Heart left ventricle (tissue), 16 donors: ENCODE measurements at regions not wholly inside any gene's neighbourhood (a gene's known extent, or its start where the extent isn't known, plus 50 kb on each side); places are given as distances from the start of the nearest gene placed in this dataset.

Source experiments
- ATAC-seq, 4 donors: fragments of 200-7000 bp; cut with Tn5 transposase; one replicate each; pipeline ENCODE4 v1.9.1; 2020 to 2022; ENCODE audit warnings: moderate library complexity in 4 of 4, mild to moderate bottlenecking in 3 of 4, moderate number of reproducible peaks in 1 of 4
- DNase-seq, 5 donors: peaks; one replicate each; pipeline ENCODE4 v3.0.0-alpha.2; 2020
- H3K27ac ChIP-seq, 12 donors: fragments of 200-600 bp; sonication (generic) in 4 of 12; one replicate each; pipeline versions ENCODE4 v1.5.0 to v1.8.0; 2016 to 2022; ENCODE audit warnings: mild to moderate bottlenecking in 2 of 12
- H3K27me3 ChIP-seq, 9 donors: fragments of 200-600 bp; sonication (generic) in 2 of 9; one replicate each; pipeline versions ENCODE4 v1.5.1 to v1.8.0; 2016 to 2022; ENCODE audit warnings: mild to moderate bottlenecking in 3 of 9
- H3K36me3 ChIP-seq, 9 donors: fragments of 200-600 bp; sonication (generic) in 2 of 9; one replicate each; pipeline versions ENCODE4 v1.5.0 to v1.8.0; 2018 to 2022; ENCODE audit warnings: mild to moderate bottlenecking in 2 of 9
- H3K4me1 ChIP-seq, 12 donors: fragments of 200-600 bp; sonication (generic) in 4 of 12; one replicate each; pipeline versions ENCODE4 v1.5.0 to v1.8.0; 2016 to 2022; ENCODE audit warnings: mild to moderate bottlenecking in 3 of 12
- H3K4me3 ChIP-seq, 12 donors: fragments of 200-600 bp; sonication (generic) in 4 of 12; one replicate each; pipeline versions ENCODE4 v1.5.0 to v1.8.0; 2017 to 2022; ENCODE audit warnings: mild to moderate bottlenecking in 9 of 12, moderate library complexity in 4 of 12
- H3K9me3 ChIP-seq, 12 donors: fragments of 200-600 bp; sonication (generic) in 4 of 12; one replicate each; pipeline versions ENCODE4 v1.5.0 to v1.8.0; 2016 to 2022; ENCODE audit warnings: mild to moderate bottlenecking in 1 of 12
- CTCF ChIP-seq, 12 donors: fragments of 200-600 bp; sonication (generic) in 4 of 12; IDR thresholded peaks; one replicate each; pipeline versions ENCODE4 v1.5.0 to v1.8.0; 2018 to 2022; ENCODE audit warnings: antibody characterized with exemption in 12 of 12, mild to moderate bottlenecking in 5 of 12
- POLR2A ChIP-seq, 2 donors: fragments of 450-650 bp; IDR thresholded peaks; one replicate each; pipeline ENCODE4 v1.6.1; 2017; ENCODE audit warnings: antibody characterized with exemption in 2 of 2, mild to moderate bottlenecking in 2 of 2, moderate library complexity in 2 of 2
- WGBS, 4 donors: extraction: QIAGEN DNeasy Blood & Tissue Kit in 2 of 4; methylation state at CpG; one replicate each; pipeline versions ENCODE4 v1.1.5 to v1.1.7; 2013 to 2018; 5-methylcytosine and 5-hydroxymethylcytosine counted together
- intact Hi-C, 10 donors: fragments of 100-400 bp; cut with DNase I; formaldehyde crosslinking; loops; one replicate each; pipeline versions ENCODE4 v1.11.1 to v1.14.2; 2022
- donor health status: ischemic (EF 13 %, LVEDD 7.1; RV severe dilation, severe dysfunction).
- donor health status: healthy with polysubstance abuse.
- donor health status: DM: no; HTN: yes; CAD: no.
- donor health status: DM: no; HTN: no; CAD: no.
- donor health status: ischemic (EF 25% LVEDD 6.9; RV normal size, moderate dysfunction).
- donor health status: ischemic (EF 25% LVEDD 5.7; RV mildly dilated, moderate dysfunction).
- donor health status: healthy.
- donor health status: DM: yes; HTN: yes; CAD: no.
- donor health status: ischemic (EF 35%, LVEDD 5.7; RV mildly dilated, moderate dysfunction).
- donor health status: nonischemic (EF 11% LVEDD 7.7; RV severe dilation, severe dysfunction).
- donor health status: DM: yes; HTN: yes; CAD: no.
- donor health status: PGD.
- donor health status: ischemic (EF 29% LVEDD 5.4; RV normal size, mild dysfunction).
- donor health status: nonischemic (EF 23%, LVEDD 6.1; RV moderate dilation, normal function).

GRCh38 chr9:2307480-2307879, 292.3 kb downstream of the SMARCA2 start:
- 66 to 91% (median 80%) methylated on average over 4 of the region's 4 CpGs for WGBS, 4 donors
- no peaks in the 10 kb centered on the region for H3K27me3 ChIP-seq
- no peak overlapping the region for H3K27ac ChIP-seq
- DNase-seq (no peak), ATAC-seq (no peak)
- no peak overlapping the region for H3K4me3 ChIP-seq
- intact Hi-C loops = no loop called here
- H3K9me3 ChIP-seq = peaks cover 0 to 38% (median 11%) of the 10 kb centered on the region in 12 donors
- H3K4me1 ChIP-seq = no peaks in the 10 kb centered on the region
- H3K36me3 ChIP-seq = no peaks in the 10 kb centered on the region
- TF ChIP-seq POLR2A (IDR thresholded peaks at IDR 0.05) (no peak), CTCF (IDR thresholded peaks at IDR 0.05) (no peak)

GRCh38 chr9:2311920-2312319, 296.8 kb downstream of the SMARCA2 start:
- ATAC-seq = no peak
- Histone ChIP-seq H3K27me3 (no peaks in the 10 kb centered on the region), H3K9me3 (peaks cover 0 to 76% (median 28%) of the 10 kb centered on the region in 12 donors), H3K4me1 (no peaks in the 10 kb centered on the region), H3K36me3 (no peaks in the 10 kb centered on the region), H3K4me3 (no peak overlapping the region), H3K27ac (no peak overlapping the region)
- TF ChIP-seq POLR2A (IDR thresholded peaks at IDR 0.05) = no peak
- TF ChIP-seq CTCF (IDR thresholded peaks at IDR 0.05) = no peak
- intact Hi-C loops = loop anchor here in 1 of 10 donors (10.0 kb wide), 1 partner anchor 513 kb away; no protein-coding TSS in a partner anchor
- no peak for DNase-seq

- H3K9me3 ChIP-seq = peaks cover 0 to 76% (median 28%) of the 10 kb centered on the region in 12 donors
- ATAC-seq (no peak), DNase-seq (no peak)
- no peak overlapping the region for H3K4me3 ChIP-seq
- no peaks in the 10 kb centered on the region for H3K27me3 ChIP-seq
- no peak overlapping the region for H3K27ac ChIP-seq
- no peak for TF ChIP-seq CTCF (IDR thresholded peaks at IDR 0.05)
- TF ChIP-seq POLR2A (IDR thresholded peaks at IDR 0.05) = no peak
- WGBS, 4 donors = 90 to 93% (median 90%) methylated on average over 1 of the region's 1 CpG
- no peaks in the 10 kb centered on the region for H3K4me1 ChIP-seq
- intact Hi-C loops = loop anchor here in 1 of 10 donors (10.0 kb wide), 1 partner anchor 511 kb away; no protein-coding TSS in a partner anchor
- H3K36me3 ChIP-seq = no peaks in the 10 kb centered on the region
Measured at GRCh38 chr9:2313512-2313911, 298.4 kb downstream of the SMARCA2 start.

- Histone ChIP-seq H3K27me3 (no peaks in the 10 kb centered on the region), H3K4me3 (no peak overlapping the region), H3K4me1 (no peaks in the 10 kb centered on the region), H3K36me3 (no peaks in the 10 kb centered on the region), H3K27ac (no peak overlapping the region), H3K9me3 (peaks cover 0 to 37% (median 19%) of the 10 kb centered on the region in 12 donors)
- ATAC-seq (no peak), DNase-seq (no peak)
- TF ChIP-seq POLR2A (IDR thresholded peaks at IDR 0.05) (no peak), CTCF (IDR thresholded peaks at IDR 0.05) (no peak)
- intact Hi-C loops = loop anchor here in 2 of 10 donors (5.0 to 10.0 kb wide), 2 partner anchors 35 to 507 kb away; no protein-coding TSS in a partner anchor
- 80 to 92% (median 84%) methylated on average over 1 of the region's 1 CpG for WGBS, 4 donors
Measured at GRCh38 chr9:2317591-2317990, 302.4 kb downstream of the SMARCA2 start.
